ENCODE measurements at regions not wholly inside any gene's neighbourhood (a gene's known extent, or its start where the extent isn't known, plus 50 kb on each side); places are given as distances from the start of the nearest gene placed in this dataset.

DNA sequence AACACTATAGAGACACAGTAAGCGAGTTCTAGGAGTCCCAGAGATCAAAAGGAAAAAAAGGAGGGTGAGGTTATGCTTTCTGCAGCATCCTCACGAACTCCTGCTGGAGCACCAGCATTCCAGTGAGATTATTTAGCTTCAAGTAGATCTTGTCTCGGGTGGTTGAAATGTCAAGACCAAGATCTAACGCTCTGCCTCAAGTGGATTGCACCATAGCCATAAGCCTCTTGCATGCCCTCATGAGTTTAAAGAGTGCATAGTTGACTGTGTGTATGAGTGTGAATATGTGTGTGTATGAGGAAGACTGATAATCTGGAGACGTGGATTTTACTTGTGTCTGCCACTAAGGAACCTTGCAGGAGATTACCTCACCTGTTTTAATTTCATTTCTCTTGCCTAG lies 335.3 kb upstream of the ADAMTSL1 start:
- TF ChIP-seq POLR2A (IDR thresholded peaks at IDR 0.05) (no peak), EP300 (IDR thresholded peaks at IDR 0.05) (no peak)
- TF ChIP-seq, protein P1, sequence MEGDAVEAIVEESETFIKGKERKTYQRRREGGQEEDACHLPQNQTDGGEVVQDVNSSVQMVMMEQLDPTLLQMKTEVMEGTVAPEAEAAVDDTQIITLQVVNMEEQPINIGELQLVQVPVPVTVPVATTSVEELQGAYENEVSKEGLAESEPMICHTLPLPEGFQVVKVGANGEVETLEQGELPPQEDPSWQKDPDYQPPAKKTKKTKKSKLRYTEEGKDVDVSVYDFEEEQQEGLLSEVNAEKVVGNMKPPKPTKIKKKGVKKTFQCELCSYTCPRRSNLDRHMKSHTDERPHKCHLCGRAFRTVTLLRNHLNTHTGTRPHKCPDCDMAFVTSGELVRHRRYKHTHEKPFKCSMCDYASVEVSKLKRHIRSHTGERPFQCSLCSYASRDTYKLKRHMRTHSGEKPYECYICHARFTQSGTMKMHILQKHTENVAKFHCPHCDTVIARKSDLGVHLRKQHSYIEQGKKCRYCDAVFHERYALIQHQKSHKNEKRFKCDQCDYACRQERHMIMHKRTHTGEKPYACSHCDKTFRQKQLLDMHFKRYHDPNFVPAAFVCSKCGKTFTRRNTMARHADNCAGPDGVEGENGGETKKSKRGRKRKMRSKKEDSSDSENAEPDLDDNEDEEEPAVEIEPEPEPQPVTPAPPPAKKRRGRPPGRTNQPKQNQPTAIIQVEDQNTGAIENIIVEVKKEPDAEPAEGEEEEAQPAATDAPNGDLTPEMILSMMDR (IDR thresholded peaks at IDR 0.05), result no peak

All from tibial nerve (tissue), 4 donors.